GM12874 (cell line): ENCODE measurements at regions not wholly inside any gene's neighbourhood (a gene's known extent, or its start where the extent isn't known, plus 50 kb on each side); places are given as distances from the start of the nearest gene placed in this dataset.

Source experiments
- CTCF ChIP-seq: IDR thresholded peaks from 2 replicates; pipeline ENCODE4 v1.5.1; 2011; ENCODE audit warnings: low read depth, mild to moderate bottlenecking, control low read depth, low read length, moderate library complexity; ENCODE audit not compliant: insufficient read depth

GRCh38 chr16:59848296-59848695 is 1114.2 kb upstream of the GOT2 start:
- no peak for TF ChIP-seq CTCF

GRCh38 chr16:59840169-59840568 is 1106.1 kb upstream of the GOT2 start:
- no peak for TF ChIP-seq CTCF

- TF ChIP-seq CTCF: no peak
Measured at GRCh38 chr16:59826767-59827166, 1092.7 kb upstream of the GOT2 start.

- no peak for TF ChIP-seq CTCF
Measured at GRCh38 chr16:59783191-59783590, 1049.1 kb upstream of the GOT2 start.

GRCh38 chr16:59773330-59773729 is 1039.2 kb upstream of the GOT2 start:
- no peak for TF ChIP-seq CTCF

- TF ChIP-seq CTCF: no peak
Measured at GRCh38 chr16:59759296-59759695, 1025.2 kb upstream of the GOT2 start.

GRCh38 chr16:59758848-59759247 is 1024.7 kb upstream of the GOT2 start:
- TF ChIP-seq CTCF: no peak

GRCh38 chr16:59754854-59755253 is 1020.7 kb upstream of the GOT2 start:
- TF ChIP-seq CTCF: no peak
